ENCODE measurements at regions not wholly inside any gene's neighbourhood (a gene's known extent, or its start where the extent isn't known, plus 50 kb on each side); places are given as distances from the start of the nearest gene placed in this dataset.

DNA sequence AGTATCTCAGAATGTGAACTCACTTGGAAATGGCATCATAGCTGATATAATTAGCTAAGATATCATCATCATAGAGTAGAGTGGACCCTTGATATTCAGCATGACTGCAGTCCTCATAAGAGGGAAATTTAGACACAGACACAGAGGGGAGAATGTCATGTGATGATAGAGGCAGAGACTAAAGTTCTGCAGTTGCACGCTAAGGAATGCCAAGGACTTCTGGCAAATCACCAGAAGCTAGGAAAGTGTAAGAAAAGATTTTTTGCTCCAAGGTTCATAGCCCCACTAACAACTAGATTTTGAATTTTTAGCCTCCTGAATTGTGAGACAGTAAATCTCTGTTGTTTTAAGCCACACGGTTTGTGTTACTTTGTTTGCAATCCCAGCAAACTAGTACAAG lies 612.6 kb upstream of the ST8SIA4 start:
- TF ChIP-seq POLR2A (IDR thresholded peaks at IDR 0.05) = no peak
- TF ChIP-seq, protein P1, sequence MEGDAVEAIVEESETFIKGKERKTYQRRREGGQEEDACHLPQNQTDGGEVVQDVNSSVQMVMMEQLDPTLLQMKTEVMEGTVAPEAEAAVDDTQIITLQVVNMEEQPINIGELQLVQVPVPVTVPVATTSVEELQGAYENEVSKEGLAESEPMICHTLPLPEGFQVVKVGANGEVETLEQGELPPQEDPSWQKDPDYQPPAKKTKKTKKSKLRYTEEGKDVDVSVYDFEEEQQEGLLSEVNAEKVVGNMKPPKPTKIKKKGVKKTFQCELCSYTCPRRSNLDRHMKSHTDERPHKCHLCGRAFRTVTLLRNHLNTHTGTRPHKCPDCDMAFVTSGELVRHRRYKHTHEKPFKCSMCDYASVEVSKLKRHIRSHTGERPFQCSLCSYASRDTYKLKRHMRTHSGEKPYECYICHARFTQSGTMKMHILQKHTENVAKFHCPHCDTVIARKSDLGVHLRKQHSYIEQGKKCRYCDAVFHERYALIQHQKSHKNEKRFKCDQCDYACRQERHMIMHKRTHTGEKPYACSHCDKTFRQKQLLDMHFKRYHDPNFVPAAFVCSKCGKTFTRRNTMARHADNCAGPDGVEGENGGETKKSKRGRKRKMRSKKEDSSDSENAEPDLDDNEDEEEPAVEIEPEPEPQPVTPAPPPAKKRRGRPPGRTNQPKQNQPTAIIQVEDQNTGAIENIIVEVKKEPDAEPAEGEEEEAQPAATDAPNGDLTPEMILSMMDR (IDR thresholded peaks at IDR 0.05) = no peak
